CD4-positive, alpha-beta T cell treated with Interleukin-2 at 100 ng/mL for 4 hours (primary cell): ENCODE measurements at regions not wholly inside any gene's neighbourhood (a gene's known extent, or its start where the extent isn't known, plus 50 kb on each side); places are given as distances from the start of the nearest gene placed in this dataset.

ENCODE experiments used
- DNase-seq: peaks from one replicate; pipeline ENCODE4 v3.0.0-alpha.2; 2020; ENCODE audit warnings: low spot score

- DNase-seq = no peak
These were observed 1153.9 kb upstream of the NCAM2 start for GRCh38 chr21:19844334-19844733.

- DNase-seq = no peak
These were observed 1148.1 kb upstream of the NCAM2 start for GRCh38 chr21:19850157-19850556.

- no peak for DNase-seq
These were observed 1145.1 kb upstream of the NCAM2 start for GRCh38 chr21:19853061-19853460.

- DNase-seq = no peak
These were observed 1144.3 kb upstream of the NCAM2 start for GRCh38 chr21:19853709-19854575.

GRCh38 chr21:19855522-19855921, 1142.7 kb upstream of the NCAM2 start:
- no peak for DNase-seq

- no peak for DNase-seq
These were observed 1133.7 kb upstream of the NCAM2 start for GRCh38 chr21:19864476-19864875.

- DNase-seq = no peak
These were observed 1127.5 kb upstream of the NCAM2 start for GRCh38 chr21:19870682-19871081.

- DNase-seq = no peak
These were observed 1123.7 kb upstream of the NCAM2 start for GRCh38 chr21:19874521-19874920.

- DNase-seq = no peak
These were observed 1120.1 kb upstream of the NCAM2 start for GRCh38 chr21:19878133-19878532.

GRCh38 chr21:19899645-19900044, 1098.6 kb upstream of the NCAM2 start:
- DNase-seq = no peak

GRCh38 chr21:19900149-19900548, 1098.1 kb upstream of the NCAM2 start:
- no peak for DNase-seq

GRCh38 chr21:19908390-19908789, 1089.8 kb upstream of the NCAM2 start:
- no peak for DNase-seq

GRCh38 chr21:19914028-19914427, 1084.2 kb upstream of the NCAM2 start:
- no peak for DNase-seq

- no peak for DNase-seq
These were observed 1077.0 kb upstream of the NCAM2 start for GRCh38 chr21:19921211-19921610.

- no peak for DNase-seq
These were observed 1076.1 kb upstream of the NCAM2 start for GRCh38 chr21:19922122-19922521.

- DNase-seq = no peak
These were observed 1062.7 kb upstream of the NCAM2 start for GRCh38 chr21:19935467-19935866.

GRCh38 chr21:19937619-19938018, 1060.6 kb upstream of the NCAM2 start:
- DNase-seq = no peak

GRCh38 chr21:19941626-19942025, 1056.6 kb upstream of the NCAM2 start:
- no peak for DNase-seq

- no peak for DNase-seq
These were observed 1047.9 kb upstream of the NCAM2 start for GRCh38 chr21:19950347-19950746.

GRCh38 chr21:19969156-19969555, 1029.1 kb upstream of the NCAM2 start:
- no peak for DNase-seq

- no peak for DNase-seq
These were observed 1016.3 kb upstream of the NCAM2 start for GRCh38 chr21:19981938-19982337.

GRCh38 chr21:19986396-19986795, 1011.8 kb upstream of the NCAM2 start:
- no peak for DNase-seq

- no peak for DNase-seq
These were observed 1010.5 kb upstream of the NCAM2 start for GRCh38 chr21:19987671-19988070.

GRCh38 chr21:19992540-19992939, 1005.7 kb upstream of the NCAM2 start:
- DNase-seq = no peak
